Ishikawa (cell line): ENCODE measurements at regions not wholly inside any gene's neighbourhood (a gene's known extent, or its start where the extent isn't known, plus 50 kb on each side); places are given as distances from the start of the nearest gene placed in this dataset.

Experiments used
- CEBPB ChIP-seq: IDR thresholded peaks from 2 replicates; pipeline ENCODE4 v1.6.1; 2012
- CREB1 ChIP-seq: IDR thresholded peaks from 2 replicates; pipeline ENCODE4 v1.6.1; 2012; ENCODE audit warnings: low read depth
- EGR1 ChIP-seq: IDR thresholded peaks from 2 replicates; pipeline ENCODE4 v1.6.1; 2012
- EP300 ChIP-seq: IDR thresholded peaks from 2 replicates; pipeline ENCODE4 v1.6.1; 2012; ENCODE audit warnings: borderline replicate concordance
- FOXM1 ChIP-seq: IDR thresholded peaks from 2 replicates; pipeline ENCODE4 v1.6.1; 2012; ENCODE audit warnings: low read depth, borderline replicate concordance
- MAX ChIP-seq: IDR thresholded peaks from 2 replicates; pipeline ENCODE4 v1.6.1; 2012
- NFIC ChIP-seq: IDR thresholded peaks from 2 replicates; pipeline ENCODE4 v1.6.1; 2012
- RAD21 ChIP-seq: IDR thresholded peaks from 2 replicates; pipeline ENCODE4 v1.6.1; 2012; ENCODE audit warnings: low read depth
- REST ChIP-seq: IDR thresholded peaks from 2 replicates; pipeline ENCODE4 v1.6.1; 2012; ENCODE audit warnings: low read depth, mild to moderate bottlenecking
- TAF1 ChIP-seq: IDR thresholded peaks from 2 replicates; pipeline ENCODE4 v1.6.1; 2012; ENCODE audit warnings: low read depth, mild to moderate bottlenecking
- TCF12 ChIP-seq: IDR thresholded peaks from 2 replicates; pipeline ENCODE4 v1.6.1; 2012; ENCODE audit warnings: low read depth
- TEAD4 ChIP-seq: IDR thresholded peaks from 2 replicates; pipeline ENCODE4 v1.6.1; 2012
- USF1 ChIP-seq: IDR thresholded peaks from 2 replicates; pipeline ENCODE4 v1.6.1; 2012
- YY1 ChIP-seq: IDR thresholded peaks from 2 replicates; pipeline ENCODE4 v1.6.1; 2012; ENCODE audit warnings: low read depth
- ZBTB7A ChIP-seq: IDR thresholded peaks from 2 replicates; pipeline ENCODE4 v1.6.1; 2012; ENCODE audit warnings: low read depth

GRCh38 chr10:29034592-29034991 is 254.3 kb upstream of the LYZL1 start:
- TF ChIP-seq RAD21 (no peak), REST (no peak), EP300 (no peak), TCF12 (no peak), NFIC (no peak), CREB1 (no peak), MAX (no peak), TAF1 (no peak), FOXM1 (no peak), CEBPB (no peak), YY1 (no peak), USF1 (no peak), ZBTB7A (no peak), TEAD4 (no peak), EGR1 (no peak)

- TF ChIP-seq TCF12 (no peak), CEBPB (no peak), FOXM1 (no peak), RAD21 (no peak), EGR1 (no peak), EP300 (no peak), YY1 (no peak), USF1 (no peak), MAX (no peak), NFIC (no peak), TEAD4 (no peak)
Measured at GRCh38 chr10:29035721-29036120, 253.1 kb upstream of the LYZL1 start.

GRCh38 chr10:29037348-29038113 is 251.3 kb upstream of the LYZL1 start:
- TF ChIP-seq TCF12 (no peak), TAF1 (no peak), USF1 (no peak), TEAD4 (no peak), EP300 (no peak), NFIC (no peak), YY1 (no peak)

GRCh38 chr10:29039091-29039490 is 249.8 kb upstream of the LYZL1 start:
- TF ChIP-seq ZBTB7A = no peak
- TF ChIP-seq TCF12 = no peak
- no peak for TF ChIP-seq CREB1

GRCh38 chr10:29039677-29040189 is 249.1 kb upstream of the LYZL1 start:
- TF ChIP-seq EP300 = no peak
- TF ChIP-seq MAX = no peak
- TF ChIP-seq CEBPB = no peak
- no peak for TF ChIP-seq YY1
- no peak for TF ChIP-seq TAF1
- TF ChIP-seq ZBTB7A = no peak
- TF ChIP-seq TEAD4 = no peak
- no peak for TF ChIP-seq CREB1

- TF ChIP-seq NFIC (no peak), USF1 (no peak), EGR1 (no peak), TAF1 (no peak), TEAD4 (no peak), RAD21 (no peak), YY1 (no peak), REST (no peak), CEBPB (no peak), TCF12 (no peak), MAX (no peak), ZBTB7A (no peak), CREB1 (no peak), FOXM1 (no peak), EP300 (no peak)
Measured at GRCh38 chr10:29041616-29042015, 247.3 kb upstream of the LYZL1 start.
